ENCODE measurements at regions not wholly inside any gene's neighbourhood (a gene's known extent, or its start where the extent isn't known, plus 50 kb on each side); places are given as distances from the start of the nearest gene placed in this dataset.

DNA sequence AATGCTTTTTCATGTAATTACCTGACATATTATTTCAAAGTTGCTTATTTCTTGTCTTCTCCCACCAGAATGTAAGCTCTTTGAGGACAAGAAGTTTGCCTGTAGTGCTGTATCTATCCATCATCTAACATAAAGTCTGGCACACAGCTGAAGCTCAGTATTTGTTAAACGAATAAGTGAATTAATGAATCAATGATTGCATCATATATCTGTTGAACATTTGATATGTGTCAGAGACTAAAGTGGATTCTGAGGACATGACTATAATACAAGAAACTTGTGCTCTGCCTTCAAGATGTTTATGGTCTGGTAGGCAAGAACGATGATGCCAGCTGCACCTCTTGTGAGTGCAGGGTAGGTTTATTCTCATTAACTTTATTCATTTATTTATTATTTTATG lies 115.4 kb upstream of the SCAF11 start:
- no peak for TF ChIP-seq GATA3 (IDR thresholded peaks at IDR 0.05; ENCODE audit: low read depth, low read length)
- TF ChIP-seq GATA2 (IDR thresholded peaks at IDR 0.05; ENCODE audit: low read depth, low read length), result no peak

DNA sequence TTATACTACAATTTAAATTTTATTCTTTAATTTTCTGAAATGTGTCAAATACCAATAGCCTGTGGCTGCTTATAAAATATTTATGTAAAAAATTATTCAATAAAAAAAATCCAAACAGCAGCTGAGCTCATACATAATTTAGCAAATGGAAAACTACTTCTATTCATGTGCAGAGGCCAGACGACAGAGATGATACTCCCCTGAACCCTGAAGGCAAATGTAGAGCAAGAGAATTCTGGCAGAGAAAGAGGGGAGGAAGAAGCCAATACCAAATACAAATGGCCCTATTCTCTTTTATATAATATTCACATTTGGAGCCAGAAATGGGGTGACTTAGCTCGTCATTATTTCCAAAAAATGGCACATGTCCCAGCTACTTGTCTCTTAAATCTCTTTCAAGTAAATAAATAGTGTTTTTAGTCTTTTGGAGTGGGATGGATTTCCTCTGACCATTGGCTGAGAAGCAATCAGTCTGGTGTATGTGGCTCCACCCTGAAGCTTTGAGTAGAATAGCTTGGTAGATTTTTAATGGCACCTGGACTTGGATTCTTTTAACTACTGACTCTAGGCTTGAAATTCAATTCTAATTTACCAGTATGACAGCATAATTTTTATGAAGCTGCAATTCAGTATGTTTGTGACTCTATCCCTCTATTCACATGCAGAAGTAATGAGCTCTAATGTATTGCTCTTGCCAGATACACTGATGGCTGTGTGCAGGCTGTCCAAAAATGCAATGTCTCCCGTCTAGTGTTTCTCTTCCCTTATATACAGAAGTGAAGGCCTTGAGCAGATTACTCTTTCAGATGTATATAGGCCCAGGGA lies 113.4 kb upstream of the SCAF11 start:
- TF ChIP-seq GATA2 (IDR thresholded peaks at IDR 0.05; ENCODE audit: low read depth, low read length) (no peak), GATA3 (IDR thresholded peaks at IDR 0.05; ENCODE audit: low read depth, low read length) (no peak)

DNA sequence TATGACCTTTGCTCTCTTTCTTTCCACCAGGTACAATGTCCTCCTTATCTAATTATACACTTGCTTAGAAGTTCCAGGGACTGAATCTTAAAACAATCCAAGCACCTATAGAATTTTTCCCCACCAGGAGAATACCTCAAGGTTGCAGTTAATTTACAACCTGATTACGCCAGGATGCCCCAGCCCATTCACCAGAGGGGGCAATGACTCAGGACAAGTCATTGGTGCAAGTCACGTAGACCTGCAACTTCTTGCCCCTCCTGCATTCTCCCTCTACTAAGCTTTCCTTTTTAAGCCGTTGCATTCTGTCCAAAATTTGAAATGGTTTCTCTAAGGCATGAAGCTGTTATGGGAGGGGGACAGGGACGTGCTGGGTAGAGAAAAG lies 111.1 kb upstream of the SCAF11 start:
- no peak for TF ChIP-seq GATA2 (IDR thresholded peaks at IDR 0.05; ENCODE audit: low read depth, low read length)
- no peak for TF ChIP-seq GATA3 (IDR thresholded peaks at IDR 0.05; ENCODE audit: low read depth, low read length)

DNA sequence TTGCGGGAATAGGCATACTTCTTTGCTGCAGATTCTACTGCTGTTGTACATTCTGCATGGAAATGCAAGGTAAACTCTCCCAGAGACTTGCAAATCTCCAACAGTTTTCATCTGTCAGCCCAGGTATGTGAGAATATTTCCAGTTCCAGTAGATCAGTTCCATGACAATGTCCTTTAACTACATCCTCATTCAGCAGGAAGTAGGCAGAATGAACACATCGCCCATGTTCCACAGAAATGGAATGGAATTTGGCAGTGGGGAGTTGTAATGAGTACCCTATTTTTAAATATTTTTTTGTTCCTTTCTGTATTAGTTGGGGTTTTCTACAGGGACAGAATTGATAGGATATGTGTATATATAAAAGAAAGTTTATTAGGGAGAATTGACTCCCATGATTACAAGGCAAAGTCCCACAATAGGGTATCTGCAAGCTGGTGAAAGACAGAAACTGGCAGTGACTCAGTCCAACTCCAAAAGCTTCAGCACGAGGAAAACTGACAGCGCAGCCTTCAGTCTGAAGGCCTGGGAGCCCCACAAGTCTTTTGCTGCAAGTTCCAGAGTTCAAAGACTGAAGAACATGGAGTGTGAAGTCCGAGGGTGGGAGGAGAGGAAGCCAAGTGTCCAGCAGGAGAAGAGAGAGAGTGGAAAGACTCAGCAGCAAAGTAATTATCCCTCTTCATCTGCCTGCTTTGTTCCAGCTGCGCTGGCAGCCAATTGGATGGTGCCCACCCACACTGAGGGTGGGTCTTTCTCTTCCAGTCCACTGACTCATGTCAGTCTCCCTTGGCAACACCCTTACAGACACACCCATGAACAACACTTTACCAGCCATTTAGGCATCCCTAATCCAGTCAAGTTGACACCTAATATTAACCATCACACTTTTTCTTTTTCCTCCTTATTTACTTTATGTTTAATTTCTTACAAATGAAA lies 110.4 kb upstream of the SCAF11 start:
- TF ChIP-seq GATA3 (IDR thresholded peaks at IDR 0.05; ENCODE audit: low read depth, low read length) (no peak), GATA2 (IDR thresholded peaks at IDR 0.05; ENCODE audit: low read depth, low read length) (no peak)

DNA sequence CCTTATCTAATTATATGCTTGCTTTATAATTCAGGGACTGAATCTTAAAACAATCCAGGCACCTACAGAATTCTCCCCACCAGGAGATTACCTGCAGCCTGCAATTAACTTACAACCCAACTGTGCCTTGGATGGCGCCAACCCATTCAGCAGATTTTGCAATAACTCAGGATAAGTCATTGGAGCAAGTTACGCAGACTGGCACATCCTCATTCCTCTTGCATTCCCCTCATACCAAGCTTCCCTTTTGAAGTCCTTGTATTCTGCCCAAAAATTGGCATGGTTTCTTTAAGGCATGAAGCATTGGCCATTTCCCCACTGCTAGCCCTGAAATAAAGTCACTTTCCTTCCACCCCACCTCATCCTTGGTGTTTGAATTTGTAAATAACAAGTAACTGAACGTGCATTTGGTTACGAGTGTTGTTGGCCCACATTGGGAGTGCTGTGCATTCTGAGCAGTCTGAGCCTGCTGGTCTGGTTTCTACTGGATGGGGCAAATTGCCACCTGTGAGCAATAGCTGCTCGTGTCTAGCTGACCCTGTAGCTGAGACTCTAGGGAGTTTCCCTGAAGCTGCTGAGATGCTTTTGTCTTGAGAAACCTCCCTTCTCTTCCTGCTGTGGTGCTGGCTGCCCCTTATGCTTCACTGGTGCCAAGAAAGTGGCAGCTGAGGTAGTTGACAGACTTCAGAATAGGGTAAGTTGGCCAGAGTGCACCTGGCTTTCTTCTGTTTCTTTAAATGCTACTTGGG lies 99.2 kb upstream of the SCAF11 start:
- no peak for TF ChIP-seq GATA3 (IDR thresholded peaks at IDR 0.05; ENCODE audit: low read depth, low read length)

DNA sequence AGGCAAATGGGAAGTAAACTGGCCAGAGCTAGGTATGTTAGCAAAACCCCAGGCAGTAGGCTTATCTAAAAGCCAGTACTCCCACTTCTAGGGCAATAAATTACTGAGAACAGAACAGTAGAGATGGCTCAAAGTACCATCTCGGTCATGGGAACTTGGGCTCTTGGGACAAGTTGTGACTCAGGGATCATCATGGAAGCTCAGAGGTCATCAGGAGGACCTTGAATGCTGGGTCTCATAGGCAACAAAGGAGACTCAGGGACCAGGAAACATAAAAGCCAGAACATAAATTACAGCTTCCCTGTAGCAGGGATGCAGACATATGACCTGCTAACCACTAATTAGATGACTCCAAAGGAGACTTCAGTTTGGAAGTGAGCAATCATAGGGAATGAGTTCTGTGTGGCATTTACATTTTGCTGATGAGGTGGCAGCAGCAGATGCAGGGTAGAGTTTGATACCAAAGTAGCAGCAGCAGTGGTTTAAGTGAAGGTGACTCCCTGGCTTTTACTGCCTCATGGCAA lies 97.6 kb upstream of the SCAF11 start:
- TF ChIP-seq GATA2 (IDR thresholded peaks at IDR 0.05; ENCODE audit: low read depth, low read length) (no peak), GATA3 (IDR thresholded peaks at IDR 0.05; ENCODE audit: low read depth, low read length) (no peak)

DNA sequence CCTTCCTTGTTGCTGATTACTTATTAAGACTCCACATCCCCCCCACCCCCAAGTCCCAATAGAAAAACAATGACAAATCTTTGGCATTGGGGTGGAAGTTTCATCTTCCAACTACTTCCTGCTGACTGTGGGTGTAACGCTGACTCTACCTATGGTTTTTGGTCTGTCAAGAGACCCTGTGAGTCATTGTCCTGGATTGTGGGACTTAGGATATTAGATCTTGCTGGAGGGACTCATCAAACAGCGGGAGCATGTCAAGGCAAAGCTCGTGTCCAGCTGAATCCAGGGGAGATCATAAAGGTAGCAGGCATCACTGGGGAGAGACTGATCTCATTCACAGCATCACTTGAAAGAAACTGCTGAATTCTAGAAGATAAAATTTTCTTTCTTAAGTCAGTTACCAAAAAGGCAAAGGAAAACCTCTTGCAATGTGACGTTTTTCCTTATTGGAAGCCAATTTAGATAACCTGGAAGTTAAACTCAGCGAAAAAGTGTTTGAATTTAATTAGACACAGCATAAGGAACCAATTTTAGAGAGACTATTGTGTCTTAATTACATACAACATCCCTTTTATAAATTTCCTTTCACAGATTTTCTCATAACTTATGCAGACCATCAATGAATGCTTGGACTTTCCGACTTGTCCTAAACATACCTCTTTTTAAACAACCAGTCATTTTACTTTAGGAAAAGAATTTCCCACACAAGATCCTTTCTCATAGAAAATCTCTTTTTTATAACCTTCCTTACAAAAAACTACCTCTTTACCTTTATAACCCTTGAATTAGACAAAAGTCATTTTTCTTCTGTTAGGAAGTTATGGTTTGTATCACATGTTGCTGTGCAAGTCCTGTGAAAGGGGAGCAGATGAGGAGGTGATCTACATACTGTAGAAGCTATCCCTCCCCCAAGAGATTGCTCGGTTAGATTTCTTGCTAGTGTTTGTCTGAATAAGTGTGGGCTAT lies 94.6 kb upstream of the SCAF11 start:
- no peak for TF ChIP-seq GATA3 (IDR thresholded peaks at IDR 0.05; ENCODE audit: low read depth, low read length)
- no peak for TF ChIP-seq GATA2 (IDR thresholded peaks at IDR 0.05; ENCODE audit: low read depth, low read length)

DNA sequence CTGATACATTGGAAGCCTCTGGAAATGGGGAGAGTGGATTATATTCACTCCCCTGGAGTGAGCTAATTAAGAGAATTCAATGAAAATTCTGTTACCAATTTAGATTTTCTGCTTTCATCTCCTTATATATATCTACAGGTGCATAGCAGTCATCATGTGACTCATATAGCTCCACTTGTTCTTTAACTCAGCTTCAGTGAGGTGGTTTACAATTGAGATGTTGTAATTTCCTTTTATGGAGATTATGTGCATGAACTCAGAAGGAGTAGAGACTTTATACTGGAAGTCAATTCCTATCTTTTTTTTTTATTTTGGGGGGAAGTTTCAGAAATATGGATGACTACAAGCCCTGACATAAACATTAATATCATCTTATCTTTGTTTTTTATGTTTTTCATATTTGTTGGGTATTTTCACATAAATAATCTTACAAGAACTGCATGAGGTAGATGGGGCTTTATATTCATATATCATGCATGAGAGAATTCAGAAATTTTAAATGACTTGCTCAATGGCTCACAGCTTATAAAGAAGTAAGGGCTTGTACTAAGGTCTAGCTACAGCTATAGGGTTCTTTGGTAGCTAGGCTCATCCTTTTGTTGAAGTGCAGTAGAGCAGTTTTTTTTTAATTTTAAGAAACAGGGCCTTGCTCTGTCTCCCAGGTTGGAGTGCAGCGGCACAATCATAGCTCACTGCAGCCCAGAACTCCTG lies 92.3 kb upstream of the SCAF11 start:
- TF ChIP-seq GATA3 (IDR thresholded peaks at IDR 0.05; ENCODE audit: low read depth, low read length) (no peak), GATA2 (IDR thresholded peaks at IDR 0.05; ENCODE audit: low read depth, low read length) (no peak)

DNA sequence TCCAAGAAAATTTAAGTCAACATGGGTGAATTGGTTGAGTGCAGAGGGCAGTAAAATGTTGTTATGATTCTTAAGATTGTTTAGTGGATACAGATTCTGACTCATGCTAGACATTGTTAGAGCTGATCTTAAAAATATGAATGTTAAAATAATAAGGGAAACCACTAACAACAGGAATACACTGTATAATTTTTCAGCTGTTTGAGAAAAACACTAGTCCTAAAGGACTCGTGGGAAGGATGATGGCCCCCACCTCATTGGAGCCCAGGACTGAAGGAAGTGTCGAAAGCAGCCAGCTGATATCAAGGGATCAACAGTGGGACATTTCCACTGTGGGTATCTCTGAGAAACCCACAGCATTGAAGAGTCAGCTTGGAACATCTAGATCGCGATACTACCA lies 82.9 kb upstream of the SCAF11 start:
- TF ChIP-seq GATA3 (IDR thresholded peaks at IDR 0.05; ENCODE audit: low read depth, low read length) (no peak), GATA2 (IDR thresholded peaks at IDR 0.05; ENCODE audit: low read depth, low read length) (no peak)

DNA sequence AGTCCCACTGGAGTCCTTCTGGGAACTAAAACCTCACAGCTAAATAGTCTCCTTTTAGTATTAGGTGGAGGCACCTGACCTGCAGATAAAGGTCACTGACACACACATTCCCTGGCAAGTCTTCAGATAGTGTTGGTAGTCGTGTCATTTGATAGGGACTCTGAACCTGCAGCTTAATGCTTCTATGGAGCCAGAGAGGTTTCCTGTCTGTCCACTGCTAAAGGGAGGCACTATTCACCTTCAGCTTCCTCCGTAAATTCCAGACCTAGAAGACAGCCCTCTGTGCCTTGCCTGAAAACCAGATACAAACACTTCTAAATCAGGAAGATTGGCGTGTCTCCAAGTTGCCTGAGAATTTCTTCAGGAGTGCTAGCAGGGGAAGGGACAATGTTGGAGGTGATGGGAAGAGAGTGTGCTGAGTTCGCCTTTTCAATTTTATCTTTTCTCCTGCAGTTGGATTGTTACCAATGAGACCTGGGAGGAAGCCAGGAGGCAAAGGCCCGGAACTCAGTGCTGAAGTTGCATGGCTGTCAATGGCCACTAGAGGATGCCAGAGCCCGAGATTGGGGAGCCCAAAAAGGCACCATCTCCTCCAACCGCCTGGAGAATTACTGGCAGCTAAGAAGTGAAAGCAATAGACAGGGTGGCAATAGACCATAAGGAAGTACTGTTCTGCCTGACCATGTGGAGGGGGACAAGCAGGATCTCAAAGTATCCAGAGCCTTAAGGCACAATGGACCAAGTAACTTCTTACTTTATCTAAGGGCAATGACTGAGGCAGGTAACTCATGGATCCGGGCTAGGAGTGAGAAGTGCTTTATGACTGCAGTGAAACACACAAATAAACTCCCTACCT lies 81.6 kb upstream of the SCAF11 start:
- no peak for TF ChIP-seq GATA3 (IDR thresholded peaks at IDR 0.05; ENCODE audit: low read depth, low read length)
- no peak for TF ChIP-seq GATA2 (IDR thresholded peaks at IDR 0.05; ENCODE audit: low read depth, low read length)

DNA sequence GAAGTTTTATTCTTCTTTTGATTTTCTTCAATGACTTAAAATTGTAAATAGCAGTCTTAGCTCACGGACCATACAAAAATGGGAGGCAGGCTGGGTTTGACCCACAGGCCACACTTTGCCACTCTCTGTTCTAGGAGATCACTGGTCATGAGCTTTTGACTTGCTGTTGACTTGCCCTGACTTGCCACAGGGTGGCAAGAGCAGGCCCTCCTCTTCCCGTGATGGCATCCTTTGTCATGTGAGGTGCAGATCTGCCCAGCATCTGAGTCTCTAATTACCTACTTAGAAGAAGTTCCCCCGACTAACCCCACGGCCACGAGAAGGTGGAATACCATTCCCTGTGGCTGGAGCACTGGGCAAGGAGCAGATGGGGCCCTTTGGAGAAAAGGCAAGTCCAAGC lies 81.0 kb upstream of the SCAF11 start:
- TF ChIP-seq GATA2 (IDR thresholded peaks at IDR 0.05; ENCODE audit: low read depth, low read length) (no peak), GATA3 (IDR thresholded peaks at IDR 0.05; ENCODE audit: low read depth, low read length) (no peak)
